ENCODE measurements at regions not wholly inside any gene's neighbourhood (a gene's known extent, or its start where the extent isn't known, plus 50 kb on each side); places are given as distances from the start of the nearest gene placed in this dataset.

DNA sequence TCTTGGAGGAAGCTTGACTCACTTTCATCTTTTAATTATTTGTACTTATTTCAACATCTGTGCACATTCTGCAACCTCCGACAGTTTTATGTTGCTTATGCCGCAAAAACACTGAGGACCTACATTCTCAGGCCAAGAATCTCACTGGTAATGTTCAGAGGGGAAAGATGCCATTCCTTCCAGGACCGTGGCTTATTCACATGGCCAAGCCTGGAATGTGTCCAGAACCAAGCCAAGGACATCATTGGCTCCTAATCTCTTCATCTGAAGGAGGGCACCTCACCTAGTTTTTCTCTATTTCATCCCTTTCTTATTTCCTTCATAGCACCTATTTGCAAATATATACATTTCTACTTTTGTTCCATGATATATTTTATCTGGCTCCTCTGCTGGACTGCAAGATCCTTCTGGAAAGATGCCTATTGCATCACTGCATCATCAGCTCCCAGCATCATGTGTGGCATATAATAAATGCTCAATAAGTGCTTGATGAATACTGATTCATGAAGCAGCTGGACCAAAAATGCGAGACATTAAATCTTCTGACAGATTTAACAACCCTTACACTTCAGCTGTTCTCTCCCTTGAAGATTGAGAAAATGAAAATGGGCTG lies 377.1 kb downstream of the TNS1 start:
- Histone ChIP-seq H3K9me3 (ENCODE audit: control insufficient read depth, insufficient read depth, low read length) (no peaks in the 10 kb centered on the region), H3K4me3 (ENCODE audit: low read length) (no peak overlapping the region), H3K36me3 (ENCODE audit: control insufficient read depth, low read length) (no peaks in the 10 kb centered on the region), H3K9me2 (replicated peaks; ENCODE audit: control insufficient read depth, low read length) (no peaks in the 10 kb centered on the region), H3K79me2 (ENCODE audit: control insufficient read depth, low read length) (no peaks in the 10 kb centered on the region), H4K20me1 (ENCODE audit: control insufficient read depth, insufficient read depth, low read depth, low read length) (no peaks in the 10 kb centered on the region), H3K4me2 (ENCODE audit: low read length) (no peak overlapping the region), H3K27me3 (ENCODE audit: control insufficient read depth, low read length) (peaks cover 19% of the 10 kb centered on the region; the same call in 1 of the 2 replicates), H3F3A (ENCODE audit: control insufficient read depth, insufficient read depth) (no peaks in the 10 kb centered on the region), H3K4me1 (ENCODE audit: control insufficient read depth, low read length) (no peaks in the 10 kb centered on the region), H3K27ac (ENCODE audit: low read depth, low read length) (no peak overlapping the region)
- no peak for TF ChIP-seq EZH2phosphoT487 (IDR thresholded peaks at IDR 0.05; ENCODE audit: borderline replicate concordance, low read length)
- TF ChIP-seq, protein P1, sequence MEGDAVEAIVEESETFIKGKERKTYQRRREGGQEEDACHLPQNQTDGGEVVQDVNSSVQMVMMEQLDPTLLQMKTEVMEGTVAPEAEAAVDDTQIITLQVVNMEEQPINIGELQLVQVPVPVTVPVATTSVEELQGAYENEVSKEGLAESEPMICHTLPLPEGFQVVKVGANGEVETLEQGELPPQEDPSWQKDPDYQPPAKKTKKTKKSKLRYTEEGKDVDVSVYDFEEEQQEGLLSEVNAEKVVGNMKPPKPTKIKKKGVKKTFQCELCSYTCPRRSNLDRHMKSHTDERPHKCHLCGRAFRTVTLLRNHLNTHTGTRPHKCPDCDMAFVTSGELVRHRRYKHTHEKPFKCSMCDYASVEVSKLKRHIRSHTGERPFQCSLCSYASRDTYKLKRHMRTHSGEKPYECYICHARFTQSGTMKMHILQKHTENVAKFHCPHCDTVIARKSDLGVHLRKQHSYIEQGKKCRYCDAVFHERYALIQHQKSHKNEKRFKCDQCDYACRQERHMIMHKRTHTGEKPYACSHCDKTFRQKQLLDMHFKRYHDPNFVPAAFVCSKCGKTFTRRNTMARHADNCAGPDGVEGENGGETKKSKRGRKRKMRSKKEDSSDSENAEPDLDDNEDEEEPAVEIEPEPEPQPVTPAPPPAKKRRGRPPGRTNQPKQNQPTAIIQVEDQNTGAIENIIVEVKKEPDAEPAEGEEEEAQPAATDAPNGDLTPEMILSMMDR (IDR thresholded peaks at IDR 0.05; ENCODE audit: low read depth, low read length, poor library complexity, severe bottlenecking): no peak

GRCh38 chr2:217623281-217623912 lies 379.4 kb downstream of the TNS1 start:
- no peaks in the 10 kb centered on the region for H3K9me2 ChIP-seq (replicated peaks; ENCODE audit: control insufficient read depth, low read length)
- H3K27ac ChIP-seq (ENCODE audit: low read depth, low read length): no peak overlapping the region
- no peak overlapping the region for H3K4me3 ChIP-seq (ENCODE audit: low read length)

DNA sequence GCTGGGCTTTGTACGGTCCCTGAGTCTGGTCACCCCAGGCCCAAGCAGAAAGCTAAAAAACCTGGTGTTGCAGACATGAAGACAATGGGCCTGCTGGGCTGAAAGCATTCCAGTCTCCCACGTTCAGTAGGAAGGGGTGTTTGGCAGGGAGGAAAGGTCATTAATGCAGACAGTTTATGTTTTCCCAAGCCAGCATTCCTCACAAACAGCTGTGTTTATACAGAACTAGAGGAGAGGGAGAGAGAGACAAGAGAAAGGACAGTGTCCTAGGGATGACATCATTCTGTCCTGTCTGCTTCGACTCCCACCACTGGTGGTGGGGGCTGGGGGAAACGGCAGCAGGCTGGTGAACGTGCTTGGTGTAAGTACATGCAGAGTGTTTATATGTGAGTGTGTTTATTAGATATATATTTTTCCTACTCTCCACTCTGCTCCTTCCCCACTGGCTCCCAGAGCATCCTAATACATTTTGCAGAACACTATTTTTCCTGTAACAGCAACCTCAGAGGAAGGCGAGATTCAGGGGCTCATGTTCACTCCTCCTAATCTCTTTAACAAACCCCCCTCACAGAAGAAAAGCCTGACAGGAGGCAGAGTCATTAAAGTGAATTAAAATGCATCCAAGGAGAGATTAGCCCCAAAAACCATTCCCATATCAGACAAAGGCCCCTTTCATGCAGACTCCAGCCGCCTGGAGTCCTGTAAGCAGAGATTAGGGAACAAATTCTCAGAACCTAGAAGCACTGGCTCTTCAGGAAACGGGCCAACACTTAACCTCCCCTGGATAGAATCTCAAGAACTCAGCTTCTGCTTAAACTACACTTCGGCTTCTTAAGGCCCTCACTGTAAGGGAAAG lies 380.4 kb downstream of the TNS1 start:
- Histone ChIP-seq H3K79me2 (ENCODE audit: control insufficient read depth, low read length) (no peaks in the 10 kb centered on the region), H4K20me1 (ENCODE audit: control insufficient read depth, insufficient read depth, low read depth, low read length) (no peaks in the 10 kb centered on the region), H3K4me2 (ENCODE audit: low read length) (no peak overlapping the region), H3F3A (ENCODE audit: control insufficient read depth, insufficient read depth) (no peaks in the 10 kb centered on the region), H3K4me1 (ENCODE audit: control insufficient read depth, low read length) (no peaks in the 10 kb centered on the region), H3K27me3 (ENCODE audit: control insufficient read depth, low read length) (peaks cover 32% of the 10 kb centered on the region), H3K9me2 (replicated peaks; ENCODE audit: control insufficient read depth, low read length) (no peaks in the 10 kb centered on the region), H3K36me3 (ENCODE audit: control insufficient read depth, low read length) (no peaks in the 10 kb centered on the region), H3K4me3 (ENCODE audit: low read length) (no peak overlapping the region), H3K9me3 (ENCODE audit: control insufficient read depth, insufficient read depth, low read length) (no peaks in the 10 kb centered on the region), H3K27ac (ENCODE audit: low read depth, low read length) (no peak overlapping the region)
- no peak for TF ChIP-seq EZH2phosphoT487 (IDR thresholded peaks at IDR 0.05; ENCODE audit: borderline replicate concordance, low read length)
- TF ChIP-seq, protein P1 (IDR thresholded peaks at IDR 0.05; ENCODE audit: low read depth, low read length, poor library complexity, severe bottlenecking): no peak

More at GRCh38 chr2:217623281-217623912, 379.4 kb downstream of the TNS1 start:
- TF ChIP-seq EZH2phosphoT487 (IDR thresholded peaks at IDR 0.05; ENCODE audit: borderline replicate concordance, low read length): no peak
- TF ChIP-seq, protein P1 (IDR thresholded peaks at IDR 0.05; ENCODE audit: low read depth, low read length, poor library complexity, severe bottlenecking): no peak
- H3K36me3 ChIP-seq (ENCODE audit: control insufficient read depth, low read length): no peaks in the 10 kb centered on the region
- H3K27me3 ChIP-seq (ENCODE audit: control insufficient read depth, low read length): peaks cover 32% of the 10 kb centered on the region
- H4K20me1 ChIP-seq (ENCODE audit: control insufficient read depth, insufficient read depth, low read depth, low read length): no peaks in the 10 kb centered on the region
- no peak overlapping the region for H3K4me2 ChIP-seq (ENCODE audit: low read length)
- no peaks in the 10 kb centered on the region for H3K4me1 ChIP-seq (ENCODE audit: control insufficient read depth, low read length)
- H3K9me3 ChIP-seq (ENCODE audit: control insufficient read depth, insufficient read depth, low read length): no peaks in the 10 kb centered on the region
- no peaks in the 10 kb centered on the region for H3K79me2 ChIP-seq (ENCODE audit: control insufficient read depth, low read length)
- H3F3A ChIP-seq (ENCODE audit: control insufficient read depth, insufficient read depth): no peaks in the 10 kb centered on the region

Data from DOHH2 (cell line).